ENCODE measurements at regions not wholly inside any gene's neighbourhood (a gene's known extent, or its start where the extent isn't known, plus 50 kb on each side); places are given as distances from the start of the nearest gene placed in this dataset.

- TF ChIP-seq TCF7L2 (IDR thresholded peaks at IDR 0.05; ENCODE audit: borderline replicate concordance, low read depth, low read length) (no peak), GLIS2 (tag by site-specific recombination; IDR thresholded peaks at IDR 0.05) (no peak), MEIS1 (CRISPR knock-in tag; IDR thresholded peaks at IDR 0.05; ENCODE audit: borderline replicate concordance) (no peak), PATZ1 (tag by site-specific recombination; IDR thresholded peaks at IDR 0.05) (no peak), CTCF (tag by site-specific recombination; IDR thresholded peaks at IDR 0.05) (no peak)
These were observed 55.6 kb upstream of the NEDD9 start for GRCh38 chr6:11288065-11288464.
